Activated CD4-positive, alpha-beta T cell treated with anti-CD3 and anti-CD28 coated beads, Interleukin-2, amount 50 U/mL, for 24 hours (primary cell): ENCODE measurements at regions not wholly inside any gene's neighbourhood (a gene's known extent, or its start where the extent isn't known, plus 50 kb on each side); places are given as distances from the start of the nearest gene placed in this dataset.

Source experiments
- DNase-seq, 2 donors: peaks; one replicate each; pipeline ENCODE4 v3.0.0-alpha.2; 2020; ENCODE audit warnings: low read depth in 1 of 2, low spot score in 1 of 2

GRCh38 chr10:61319386-61320256 is 133.6 kb downstream of the TMEM26 start:
- no peak for DNase-seq

GRCh38 chr10:61318429-61318828 is 134.8 kb downstream of the TMEM26 start:
- DNase-seq = no peak

GRCh38 chr10:61317706-61318105 is 135.5 kb downstream of the TMEM26 start:
- DNase-seq = no peak

DNA sequence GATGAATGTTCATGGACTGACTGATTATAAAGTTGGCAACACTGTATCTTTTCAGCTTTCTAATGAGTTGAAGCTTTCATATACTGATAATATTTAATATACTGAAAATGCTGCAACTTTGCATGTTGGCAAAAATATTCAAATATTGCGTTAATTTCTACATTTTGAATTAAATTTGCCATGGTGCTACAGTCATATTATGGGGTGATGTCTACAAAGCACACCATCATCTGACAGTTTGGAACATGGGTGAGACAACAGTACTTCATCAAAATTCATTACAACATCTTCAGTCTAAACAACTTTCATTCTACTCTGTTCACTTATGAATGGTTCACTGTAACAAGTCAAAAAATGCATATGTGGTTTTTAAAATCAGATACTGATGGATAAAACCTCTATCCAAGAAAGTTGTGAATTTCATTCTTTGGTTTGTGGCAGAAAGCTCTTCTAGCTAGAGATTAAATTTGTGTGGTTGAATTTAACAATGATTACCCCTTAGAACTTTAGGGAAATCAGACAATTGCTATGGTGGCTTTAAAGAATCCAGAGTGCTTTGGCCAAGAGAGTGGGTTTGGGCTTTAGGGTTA is 136.4 kb downstream of the TMEM26 start:
- DNase-seq = no peak

DNA sequence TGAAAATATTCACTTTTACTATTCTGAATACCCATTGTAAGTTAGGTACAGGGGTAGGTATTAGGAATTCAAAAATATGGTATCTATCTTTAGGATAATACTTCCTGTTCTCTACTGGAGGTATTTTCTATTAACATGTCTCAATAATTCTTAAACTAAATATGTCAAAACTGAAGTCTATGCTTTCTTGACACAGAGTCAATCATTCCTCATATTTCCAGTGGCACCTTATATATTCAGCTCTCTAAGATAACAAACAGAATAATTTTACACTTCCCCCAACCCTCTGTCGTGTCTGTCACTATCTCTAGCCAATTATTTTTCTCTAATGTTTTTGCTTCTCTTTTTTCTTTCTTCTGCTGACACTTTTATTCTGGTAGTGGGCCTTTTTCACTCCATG is 138.9 kb downstream of the TMEM26 start:
- no peak for DNase-seq

GRCh38 chr10:61313460-61313859 is 139.7 kb downstream of the TMEM26 start:
- no peak for DNase-seq

GRCh38 chr10:61304746-61305145 is 148.4 kb downstream of the TMEM26 start:
- DNase-seq = no peak

- DNase-seq = no peak
Observed at GRCh38 chr10:61302124-61302523, 151.1 kb downstream of the TMEM26 start.

DNA sequence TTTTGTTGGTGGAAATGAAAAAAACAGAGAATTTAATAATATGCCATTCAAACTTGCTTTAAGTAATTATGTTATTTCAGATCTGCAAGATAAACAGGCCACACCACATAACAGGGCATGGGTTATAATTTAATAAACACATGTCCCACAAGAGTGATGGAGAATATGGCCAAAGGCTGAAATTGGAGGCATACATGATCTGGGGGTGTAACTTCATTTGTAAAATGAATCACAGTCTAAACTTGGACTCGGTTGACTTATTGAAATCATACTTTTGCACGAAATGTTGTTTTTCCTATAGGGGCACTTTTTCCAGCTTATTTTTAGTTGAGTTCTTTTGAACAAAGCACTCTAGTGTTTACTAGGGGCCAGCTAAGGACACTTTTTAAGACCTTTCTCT is 151.6 kb downstream of the TMEM26 start:
- DNase-seq = no peak

DNA sequence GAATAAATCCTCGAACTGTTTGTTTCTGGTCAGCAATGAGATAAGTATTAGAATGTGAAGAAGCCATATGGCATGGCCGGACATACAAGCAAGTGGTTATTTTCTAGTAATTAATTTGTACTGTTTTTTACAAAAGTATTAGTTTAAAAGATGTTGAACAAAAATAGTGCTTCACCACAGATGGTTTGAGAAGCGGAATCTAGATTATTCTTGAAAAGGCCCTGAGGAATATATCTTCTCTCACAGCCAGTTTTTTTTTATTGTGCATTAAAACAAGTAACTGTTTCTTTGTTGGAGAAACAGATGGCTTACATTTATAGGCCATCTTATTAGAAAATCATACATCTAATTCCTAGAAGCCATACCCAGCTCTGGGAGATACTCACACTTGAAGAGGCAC is 153.3 kb downstream of the TMEM26 start:
- no peak for DNase-seq

GRCh38 chr10:61299156-61299555 is 154.0 kb downstream of the TMEM26 start:
- no peak for DNase-seq

DNA sequence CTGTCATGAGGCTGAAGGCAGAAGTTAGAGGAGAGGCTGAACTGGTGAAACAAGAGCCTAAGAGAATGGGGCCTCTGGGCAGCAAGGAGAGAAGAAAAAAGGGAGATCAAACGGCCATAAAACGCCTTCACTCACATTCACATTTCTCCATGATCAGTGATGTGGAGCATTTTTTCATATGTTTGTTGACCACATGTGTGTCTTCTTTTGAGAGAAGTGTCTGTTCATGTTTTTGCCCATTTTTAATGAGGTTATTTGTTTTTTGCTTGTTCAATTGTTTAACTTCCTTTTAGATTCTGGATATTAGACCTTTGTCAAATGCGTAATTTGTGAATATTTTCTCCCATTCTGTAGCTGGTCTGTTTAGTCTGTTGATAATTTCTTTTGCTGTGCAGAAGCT is 155.0 kb downstream of the TMEM26 start:
- DNase-seq = no peak

DNA sequence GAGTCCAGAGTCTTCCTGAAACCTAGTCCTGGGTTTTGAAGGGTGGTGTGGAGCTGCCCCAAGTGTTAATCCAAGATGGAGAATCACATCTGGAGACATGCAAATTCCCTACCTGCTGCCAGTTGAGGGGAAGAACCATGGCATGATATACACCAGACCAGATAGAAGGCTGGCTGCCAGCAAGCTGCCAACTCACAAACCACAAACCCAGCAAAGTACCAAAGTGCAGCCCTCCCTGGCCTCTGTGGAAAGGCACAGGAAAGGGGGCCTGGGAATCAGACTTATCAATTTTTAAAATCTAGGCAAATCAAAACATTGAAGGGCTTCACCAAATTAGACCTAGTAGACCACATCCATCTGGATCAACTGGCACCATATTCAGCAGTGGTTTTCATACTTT is 157.0 kb downstream of the TMEM26 start:
- no peak for DNase-seq

- no peak for DNase-seq
Observed at GRCh38 chr10:61294131-61294530, 159.1 kb downstream of the TMEM26 start.

DNA sequence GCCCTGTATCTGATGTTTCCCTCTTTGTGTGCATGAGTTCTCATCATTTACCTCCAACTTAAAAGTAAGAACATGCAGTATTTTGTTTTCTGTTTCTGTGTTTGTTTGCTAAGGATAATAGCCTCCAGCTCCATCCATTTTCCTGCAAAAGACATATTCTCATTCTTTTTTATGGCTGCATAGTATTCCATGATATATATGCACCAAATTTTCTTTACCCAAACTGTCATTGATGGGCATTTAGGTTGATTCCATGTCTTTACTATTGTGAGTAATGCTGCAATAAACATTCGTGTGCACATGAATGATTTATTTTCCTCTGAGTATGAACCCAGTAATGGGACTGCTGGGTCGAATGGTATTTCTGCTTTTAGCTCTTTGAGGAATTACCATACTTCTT is 163.4 kb downstream of the TMEM26 start:
- no peak for DNase-seq

DNA sequence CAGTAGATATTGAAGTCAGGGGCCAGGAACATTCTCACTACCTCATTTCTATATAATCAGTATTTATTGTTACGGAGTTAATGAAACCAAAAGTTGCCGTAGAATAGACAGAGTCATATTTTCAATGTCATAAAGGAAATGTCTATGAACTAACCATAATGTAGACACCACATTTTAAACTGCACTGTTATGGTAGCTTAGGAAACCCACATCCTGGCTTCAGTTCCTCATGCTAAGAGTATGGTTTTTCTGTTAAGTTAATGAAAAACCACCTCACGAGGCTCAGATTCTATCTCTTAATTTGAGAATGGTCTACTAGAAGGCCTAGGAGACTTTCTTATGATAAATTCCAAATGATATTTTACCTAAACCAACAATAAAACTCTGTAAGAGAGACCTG is 166.5 kb downstream of the TMEM26 start:
- peak in 1 of 2 donors; percentile 6 for DNase-seq

- no peak for DNase-seq
Observed at GRCh38 chr10:61285749-61286148, 167.4 kb downstream of the TMEM26 start.

GRCh38 chr10:61284222-61284890 is 168.8 kb downstream of the TMEM26 start:
- peak in 1 of 2 donors; percentile 13 for DNase-seq

GRCh38 chr10:61283481-61284221 is 169.5 kb downstream of the TMEM26 start:
- no peak for DNase-seq

GRCh38 chr10:61283066-61283465 is 170.1 kb downstream of the TMEM26 start:
- DNase-seq = no peak

DNA sequence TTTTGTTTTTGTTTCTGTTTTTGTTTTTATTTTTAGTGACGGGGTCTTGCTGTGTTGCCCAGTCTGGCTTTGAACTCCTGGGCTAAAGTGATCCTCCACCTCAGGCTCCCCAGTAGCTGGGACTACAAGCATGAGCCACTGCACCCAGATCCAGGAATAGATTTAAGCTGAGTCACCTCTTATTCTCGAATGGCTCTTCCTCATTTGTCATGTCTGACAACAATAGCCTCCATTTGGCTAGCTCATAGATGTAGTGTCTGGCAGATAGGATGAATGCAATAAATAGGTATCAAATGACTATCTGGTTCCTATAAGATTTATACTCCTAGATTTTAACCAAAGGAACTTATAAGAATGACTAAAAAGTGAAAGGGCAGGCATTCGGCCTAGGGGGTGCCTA is 172.9 kb downstream of the TMEM26 start:
- DNase-seq = no peak

- DNase-seq = no peak
Observed at GRCh38 chr10:61279400-61279799, 173.8 kb downstream of the TMEM26 start.
